C4-2B (cell line): ENCODE measurements at regions not wholly inside any gene's neighbourhood (a gene's known extent, or its start where the extent isn't known, plus 50 kb on each side); places are given as distances from the start of the nearest gene placed in this dataset.
A peak's percentile ranks its signal among the peaks of the same experiment; 100 is the strongest.

Experiments
- CTCF ChIP-seq: fragments of 450-650 bp; conservative IDR thresholded peaks from 2 replicates; pipeline ENCODE4 v1.5.1; 2017; ENCODE audit warnings: mild to moderate bottlenecking
- ZFX ChIP-seq: fragments of 450-650 bp; IDR thresholded peaks from 2 replicates; pipeline ENCODE4 v1.6.1; 2017

- TF ChIP-seq CTCF (peak; percentile 11), ZFX (no peak)
Measured at GRCh38 chrX:42102586-42103282, 179.4 kb upstream of the CASK start.
